ENCODE measurements at regions not wholly inside any gene's neighbourhood (a gene's known extent, or its start where the extent isn't known, plus 50 kb on each side); places are given as distances from the start of the nearest gene placed in this dataset.

DNA sequence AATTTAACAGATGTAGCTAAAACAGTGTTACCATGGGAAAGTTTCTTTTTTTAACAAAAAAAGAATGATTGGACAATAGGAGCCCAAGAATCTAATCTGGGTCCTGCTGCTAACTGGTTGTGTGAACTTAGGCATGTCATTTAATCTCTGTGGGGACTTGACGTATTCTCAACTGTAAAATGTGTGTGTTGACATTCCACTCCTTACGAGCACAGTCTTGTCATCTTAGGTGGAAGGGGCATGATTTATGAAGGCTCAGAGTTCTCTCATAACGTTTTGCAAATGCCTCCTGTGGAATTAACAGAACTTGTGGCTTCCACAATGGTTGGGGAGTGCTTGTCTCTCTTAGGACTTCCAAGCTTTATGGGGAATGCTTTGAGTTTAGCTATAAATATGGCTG, 125.9 kb upstream of the SATB2 start:
- intact Hi-C loops (cut with micrococcal nuclease; ENCODE audit: unreplicated experiment), result no loop called here
- Mint-ChIP-seq H3K4me3 (ENCODE audit: unreplicated experiment) (no peak overlapping the region), H3K27ac (ENCODE audit: unreplicated experiment) (no peak overlapping the region), H3K4me1 (ENCODE audit: low read depth, unreplicated experiment) (peaks cover 5% of the 10 kb centered on the region), H3K36me3 (ENCODE audit: insufficient read depth, unreplicated experiment) (no peaks in the 10 kb centered on the region), H3K27me3 (ENCODE audit: insufficient read depth, unreplicated experiment) (peaks cover 6% of the 10 kb centered on the region), H3K9me3 (ENCODE audit: unreplicated experiment) (no peaks in the 10 kb centered on the region)
- no peaks in the 10 kb centered on the region for H3K36me3 ChIP-seq (ENCODE audit: control insufficient read depth, insufficient read depth, low read length)
- H3K4me1 ChIP-seq, result peaks cover 9% of the 10 kb centered on the region
- ChIA-PET POLR2A (no interaction called here), CTCF (no interaction called here)
- BruUV-seq (replicated peaks), result no TSS peak
- H3K9me3 ChIP-seq, result no peaks in the 10 kb centered on the region
- H3K4me3 ChIP-seq (ENCODE audit: low read depth, low read length), result no peak overlapping the region
- peak in 1 of 2 experiments; percentile 23 for DNase-seq
- TF ChIP-seq, protein P1, sequence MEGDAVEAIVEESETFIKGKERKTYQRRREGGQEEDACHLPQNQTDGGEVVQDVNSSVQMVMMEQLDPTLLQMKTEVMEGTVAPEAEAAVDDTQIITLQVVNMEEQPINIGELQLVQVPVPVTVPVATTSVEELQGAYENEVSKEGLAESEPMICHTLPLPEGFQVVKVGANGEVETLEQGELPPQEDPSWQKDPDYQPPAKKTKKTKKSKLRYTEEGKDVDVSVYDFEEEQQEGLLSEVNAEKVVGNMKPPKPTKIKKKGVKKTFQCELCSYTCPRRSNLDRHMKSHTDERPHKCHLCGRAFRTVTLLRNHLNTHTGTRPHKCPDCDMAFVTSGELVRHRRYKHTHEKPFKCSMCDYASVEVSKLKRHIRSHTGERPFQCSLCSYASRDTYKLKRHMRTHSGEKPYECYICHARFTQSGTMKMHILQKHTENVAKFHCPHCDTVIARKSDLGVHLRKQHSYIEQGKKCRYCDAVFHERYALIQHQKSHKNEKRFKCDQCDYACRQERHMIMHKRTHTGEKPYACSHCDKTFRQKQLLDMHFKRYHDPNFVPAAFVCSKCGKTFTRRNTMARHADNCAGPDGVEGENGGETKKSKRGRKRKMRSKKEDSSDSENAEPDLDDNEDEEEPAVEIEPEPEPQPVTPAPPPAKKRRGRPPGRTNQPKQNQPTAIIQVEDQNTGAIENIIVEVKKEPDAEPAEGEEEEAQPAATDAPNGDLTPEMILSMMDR (IDR thresholded peaks at IDR 0.05; ENCODE audit: insufficient read depth in 1 of 2, low read depth in 1 of 2, low read length in 1 of 2, severe bottlenecking in 1 of 2, unreplicated experiment in 1 of 2), result no peak
- no peaks in the 10 kb centered on the region for H3K27me3 ChIP-seq (replicated peaks; ENCODE audit: control insufficient read depth, insufficient read depth, low read length)

DNA sequence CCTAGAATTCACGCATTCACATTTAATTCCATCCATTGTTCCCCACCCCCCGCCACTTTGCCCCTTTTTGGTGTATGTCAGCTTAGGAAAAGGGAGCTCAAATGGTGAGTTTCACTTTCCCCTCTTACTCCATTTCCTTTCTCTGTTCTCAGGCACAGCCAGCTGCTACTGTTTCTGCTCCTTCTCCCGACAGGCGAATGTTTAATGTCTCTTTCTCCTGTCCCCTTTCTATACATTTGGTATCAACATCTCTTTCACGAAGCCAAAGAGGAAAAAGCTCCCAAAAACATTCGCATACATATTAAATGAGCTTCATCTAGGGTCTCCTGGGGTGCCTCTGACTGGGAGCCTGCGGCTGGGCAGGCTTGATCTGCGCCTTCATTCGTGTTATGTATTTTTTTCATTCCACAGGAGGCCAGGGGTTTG, 124.2 kb upstream of the SATB2 start:
- Mint-ChIP-seq H3K36me3 (ENCODE audit: insufficient read depth, unreplicated experiment) (no peaks in the 10 kb centered on the region), H3K27me3 (ENCODE audit: insufficient read depth, unreplicated experiment) (peaks cover 6% of the 10 kb centered on the region), H3K4me1 (ENCODE audit: low read depth, unreplicated experiment) (peaks cover 5% of the 10 kb centered on the region), H3K9me3 (ENCODE audit: unreplicated experiment) (no peaks in the 10 kb centered on the region), H3K4me3 (ENCODE audit: unreplicated experiment) (no peak overlapping the region), H3K27ac (ENCODE audit: unreplicated experiment) (no peak overlapping the region)
- DNase-seq, result no peak
- TF ChIP-seq, protein P1 (IDR thresholded peaks at IDR 0.05; ENCODE audit: insufficient read depth in 1 of 2, low read depth in 1 of 2, low read length in 1 of 2, severe bottlenecking in 1 of 2, unreplicated experiment in 1 of 2), result no peak
- intact Hi-C loops (cut with micrococcal nuclease; ENCODE audit: unreplicated experiment), result no loop called here
- no peak overlapping the region for H3K4me3 ChIP-seq (ENCODE audit: low read depth, low read length)
- no TSS peak for BruUV-seq (replicated peaks)
- H3K9me3 ChIP-seq, result no peaks in the 10 kb centered on the region
- peaks cover 9% of the 10 kb centered on the region for H3K4me1 ChIP-seq
- H3K36me3 ChIP-seq (ENCODE audit: control insufficient read depth, insufficient read depth, low read length), result no peaks in the 10 kb centered on the region
- ChIA-PET POLR2A (no interaction called here), CTCF (interaction anchor here (0.6 kb wide), 2 partner anchors 36 to 57 kb away, joined by 5 to 7 read pairs; no protein-coding TSS in a partner anchor)
- H3K27me3 ChIP-seq (replicated peaks; ENCODE audit: control insufficient read depth, insufficient read depth, low read length), result no peaks in the 10 kb centered on the region

DNA sequence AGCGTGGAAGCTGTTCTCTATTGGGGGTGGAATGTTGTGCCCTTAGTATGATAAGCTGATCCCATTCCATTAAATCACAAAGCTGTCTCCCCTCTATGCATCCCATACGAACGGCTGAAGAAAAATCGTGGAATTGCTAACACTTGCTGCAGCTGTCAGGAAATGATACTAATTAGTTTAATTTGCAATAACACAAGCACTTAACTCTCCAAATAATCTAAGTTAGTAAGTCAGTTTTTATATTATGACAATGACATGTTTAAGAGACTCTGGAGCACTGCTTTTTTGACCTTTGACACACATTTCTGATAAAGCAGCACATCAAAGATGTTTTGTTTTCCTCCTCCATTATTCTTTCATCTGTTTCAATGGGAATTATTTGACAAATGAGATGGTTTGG, 123.7 kb upstream of the SATB2 start:
- Histone ChIP-seq H3K4me1 (peaks cover 9% of the 10 kb centered on the region), H3K36me3 (ENCODE audit: control insufficient read depth, insufficient read depth, low read length) (no peaks in the 10 kb centered on the region), H3K27me3 (replicated peaks; ENCODE audit: control insufficient read depth, insufficient read depth, low read length) (no peaks in the 10 kb centered on the region), H3K4me3 (ENCODE audit: low read depth, low read length) (no peak overlapping the region), H3K9me3 (no peaks in the 10 kb centered on the region)
- intact Hi-C loops (cut with micrococcal nuclease; ENCODE audit: unreplicated experiment), result no loop called here
- H3K27ac Mint-ChIP-seq (ENCODE audit: unreplicated experiment), result no peak overlapping the region
- no peaks in the 10 kb centered on the region for H3K36me3 Mint-ChIP-seq (ENCODE audit: insufficient read depth, unreplicated experiment)
- no peak overlapping the region for H3K4me3 Mint-ChIP-seq (ENCODE audit: unreplicated experiment)
- H3K27me3 Mint-ChIP-seq (ENCODE audit: insufficient read depth, unreplicated experiment), result peaks cover 6% of the 10 kb centered on the region
- no peak for DNase-seq
- TF ChIP-seq, protein P1 (IDR thresholded peaks at IDR 0.05; ENCODE audit: insufficient read depth in 1 of 2, low read depth in 1 of 2, low read length in 1 of 2, severe bottlenecking in 1 of 2, unreplicated experiment in 1 of 2), result no peak
- no TSS peak for BruUV-seq (replicated peaks)
- CTCF ChIA-PET, result no interaction called here
- H3K9me3 Mint-ChIP-seq (ENCODE audit: unreplicated experiment), result no peaks in the 10 kb centered on the region
- H3K4me1 Mint-ChIP-seq (ENCODE audit: low read depth, unreplicated experiment), result peaks cover 5% of the 10 kb centered on the region
- POLR2A ChIA-PET, result no interaction called here

All from Caco-2 (cell line).